Neuronal stem cell (in vitro differentiated cells): ENCODE measurements at regions not wholly inside any gene's neighbourhood (a gene's known extent, or its start where the extent isn't known, plus 50 kb on each side); places are given as distances from the start of the nearest gene placed in this dataset.

Experiments
- DNase-seq: peaks from one replicate; pipeline ENCODE4 v3.0.0-alpha.2; 2013; ENCODE audit warnings: low spot score
- H2AFZ ChIP-seq: one replicate; pipeline ENCODE4 v1.6.1; 2013; ENCODE audit warnings: mild to moderate bottlenecking, low read length, inconsistent platforms
- H2AK5ac ChIP-seq: 2 replicates; pipeline ENCODE4 v1.6.1; 2013; ENCODE audit warnings: low read depth, mild to moderate bottlenecking, inconsistent platforms, low read length, moderate library complexity, mixed read lengths
- H2BK120ac ChIP-seq: 2 replicates; pipeline ENCODE4 v1.6.1; 2013; ENCODE audit warnings: low read depth, mild to moderate bottlenecking, inconsistent platforms, low read length, moderate library complexity, mixed read lengths
- H2BK12ac ChIP-seq: one replicate; pipeline ENCODE4 v1.6.1; 2013; ENCODE audit warnings: low read length, inconsistent platforms
- H2BK15ac ChIP-seq: 2 replicates; pipeline ENCODE4 v1.6.1; 2013; ENCODE audit warnings: mild to moderate bottlenecking, low read length, inconsistent platforms, mixed read lengths
- H2BK5ac ChIP-seq: one replicate; pipeline ENCODE4 v1.6.1; 2013; ENCODE audit warnings: inconsistent platforms, mild to moderate bottlenecking, low read length, moderate library complexity
- H3K14ac ChIP-seq: one replicate; pipeline ENCODE4 v1.6.1; 2013; ENCODE audit warnings: low read length, inconsistent platforms
- H3K18ac ChIP-seq: 2 replicates; pipeline ENCODE4 v1.6.1; 2013; ENCODE audit warnings: low read length, inconsistent platforms
- H3K23ac ChIP-seq: 2 replicates; pipeline ENCODE4 v1.6.1; 2013; ENCODE audit warnings: low read depth, mild to moderate bottlenecking, mixed read lengths, low read length, inconsistent platforms; ENCODE audit not compliant: poor library complexity
- H3K27ac ChIP-seq: replicated peaks from 3 replicates; pipeline ENCODE4 v1.5.1; 2013; ENCODE audit warnings: low read length, inconsistent platforms
- H3K27me3 ChIP-seq, 3 experiments: 2 replicates each; pipeline ENCODE4 v1.6.1; 2013; ENCODE audit warnings: low read length in 3 of 3, mild to moderate bottlenecking in 2 of 3, inconsistent platforms in 1 of 3, low read depth in 1 of 3, mixed read lengths in 1 of 3, moderate library complexity in 1 of 3; ENCODE audit not compliant: control insufficient read depth in 3 of 3, insufficient read depth in 3 of 3
- H3K36me3 ChIP-seq, 2 donors: replicated peaks in 1 of 2; 2 replicates each; pipeline ENCODE4 v1.6.1; 2013; ENCODE audit warnings: low read length in 2 of 2; ENCODE audit not compliant: control insufficient read depth in 2 of 2, insufficient read depth in 2 of 2
- H3K4ac ChIP-seq: 2 replicates; pipeline ENCODE4 v1.6.1; 2013; ENCODE audit warnings: inconsistent platforms, mild to moderate bottlenecking, low read length, moderate library complexity
- H3K4me1 ChIP-seq, 2 donors: 1 replicate in 1 of 2; 2 replicates in 1 of 2; pipeline ENCODE4 v1.6.1; 2013; ENCODE audit warnings: low read length in 2 of 2, low read depth in 1 of 2; ENCODE audit not compliant: control insufficient read depth in 2 of 2, insufficient read depth in 1 of 2
- H3K4me2 ChIP-seq: one replicate; pipeline ENCODE4 v1.6.1; 2013; ENCODE audit warnings: mild to moderate bottlenecking, low read length, inconsistent platforms; ENCODE audit not compliant: insufficient read depth, poor library complexity, severe bottlenecking
- H3K4me3 ChIP-seq, 2 donors: 2 replicates each; pipeline ENCODE4 v1.5.1; 2013; ENCODE audit warnings: low read length in 2 of 2, mild to moderate bottlenecking in 2 of 2, inconsistent platforms in 1 of 2, moderate library complexity in 1 of 2
- H3K79me1 ChIP-seq: one replicate; pipeline ENCODE4 v1.6.1; 2013; ENCODE audit warnings: low read depth, mild to moderate bottlenecking, inconsistent platforms, low read length, moderate library complexity
- H3K9ac ChIP-seq: one replicate; pipeline ENCODE4 v1.6.1; 2013; ENCODE audit warnings: mild to moderate bottlenecking, low read depth, low read length, inconsistent platforms; ENCODE audit not compliant: poor library complexity
- H3K9me3 ChIP-seq, 2 donors: replicated peaks in 1 of 2; 2 replicates each; pipeline versions ENCODE3 to v1.6.1; 2013; ENCODE audit warnings: low read length in 2 of 2, mild to moderate bottlenecking in 2 of 2, inconsistent platforms in 1 of 2, low read depth in 1 of 2, mixed read lengths in 1 of 2, moderate library complexity in 1 of 2; ENCODE audit not compliant: control insufficient read depth in 2 of 2, insufficient read depth in 1 of 2
- H4K8ac ChIP-seq: one replicate; pipeline ENCODE4 v1.6.1; 2013; ENCODE audit warnings: low read depth, mild to moderate bottlenecking, inconsistent platforms, low read length, moderate library complexity
- H4K91ac ChIP-seq: one replicate; pipeline ENCODE4 v1.6.1; 2013; ENCODE audit warnings: low read length, low read depth, mild to moderate bottlenecking, inconsistent platforms; ENCODE audit not compliant: poor library complexity
- WGBS, 2 donors: extraction: QIAGEN DNeasy Blood & Tissue Kit; methylation state at CpG; one replicate each; pipeline ENCODE4 v1.1.7; 2013; ENCODE audit warnings: missing lambda C conversion rate in 2 of 2, mixed read lengths in 1 of 2; ENCODE audit not compliant: insufficient read length in 2 of 2, insufficient replicate concordance in 1 of 2; ENCODE audit errors: extremely low coverage in 2 of 2; 5-methylcytosine and 5-hydroxymethylcytosine counted together

GRCh38 chr5:125232779-125233230 lies 486.4 kb upstream of the ZNF608 start:
- no peak for DNase-seq
- H3K9ac ChIP-seq = no peak overlapping the region
- no peak overlapping the region for H3K4me3 ChIP-seq
- H3K14ac ChIP-seq = no peak overlapping the region
- H2BK5ac ChIP-seq = no peak overlapping the region
- no peaks in the 10 kb centered on the region for H3K27me3 ChIP-seq
- H3K9me3 ChIP-seq = no peaks in the 10 kb centered on the region
- H3K18ac ChIP-seq = no peak overlapping the region
- no peak overlapping the region for H2BK120ac ChIP-seq
- H2BK12ac ChIP-seq = no peak overlapping the region
- H4K91ac ChIP-seq = no peak overlapping the region
- no peak overlapping the region for H4K8ac ChIP-seq
- no peak overlapping the region for H2BK15ac ChIP-seq
- no peak overlapping the region for H3K27ac ChIP-seq
- no peaks in the 10 kb centered on the region for H3K79me1 ChIP-seq
- H3K36me3 ChIP-seq = no peaks in the 10 kb centered on the region
- H2AK5ac ChIP-seq = no peak overlapping the region
- no peak overlapping the region for H3K4me2 ChIP-seq
- no peak overlapping the region for H3K23ac ChIP-seq
- WGBS, 2 donors = no CpG with 5 or more reads among the region's 3 CpGs
- H3K4ac ChIP-seq = no peak overlapping the region
- H3K4me1 ChIP-seq = peaks cover 0 to 29% of the 10 kb centered on the region in 2 donors
- H2AFZ ChIP-seq = no peak overlapping the region

DNA sequence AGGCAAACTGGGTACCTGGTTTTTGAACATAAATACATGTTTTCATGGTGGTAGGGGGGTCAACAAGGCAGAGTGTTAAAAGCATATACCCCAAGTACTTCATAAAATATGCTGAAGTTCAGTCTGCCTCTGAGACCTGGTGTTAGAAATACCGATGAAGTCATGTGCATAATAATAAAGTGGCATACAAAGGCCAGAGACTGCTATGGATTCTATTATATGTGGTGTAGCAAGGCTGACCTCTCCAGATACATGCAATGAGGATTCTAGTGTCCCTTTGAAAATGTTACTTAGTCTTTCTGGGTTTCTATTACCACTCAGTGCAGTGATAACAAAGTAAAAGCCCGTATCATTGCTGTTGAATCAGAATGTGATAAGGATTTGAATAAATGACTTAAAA lies 487.5 kb upstream of the ZNF608 start:
- H3K79me1 ChIP-seq = no peaks in the 10 kb centered on the region
- no peak overlapping the region for H3K14ac ChIP-seq
- no peaks in the 10 kb centered on the region for H3K9me3 ChIP-seq
- no peaks in the 10 kb centered on the region for H3K36me3 ChIP-seq
- H2AK5ac ChIP-seq = no peak overlapping the region
- no peak overlapping the region for H4K91ac ChIP-seq
- H3K27me3 ChIP-seq = no peaks in the 10 kb centered on the region
- no peak overlapping the region for H2AFZ ChIP-seq
- H3K4me1 ChIP-seq = peaks cover 0 to 29% of the 10 kb centered on the region in 2 donors
- H3K9ac ChIP-seq = no peak overlapping the region
- no peak overlapping the region for H2BK12ac ChIP-seq
- no peak overlapping the region for H3K18ac ChIP-seq
- H3K4ac ChIP-seq = no peak overlapping the region
- H2BK120ac ChIP-seq = no peak overlapping the region
- no peak for DNase-seq
- no peak overlapping the region for H3K23ac ChIP-seq
- H2BK5ac ChIP-seq = no peak overlapping the region
- no peak overlapping the region for H2BK15ac ChIP-seq
- no peak overlapping the region for H3K4me2 ChIP-seq
- no peak overlapping the region for H4K8ac ChIP-seq
- H3K4me3 ChIP-seq = no peak overlapping the region
- H3K27ac ChIP-seq = no peak overlapping the region
- no CpG with 5 or more reads among the region's 2 CpGs for whole genome bisulfite sequencing, 2 donors

DNA sequence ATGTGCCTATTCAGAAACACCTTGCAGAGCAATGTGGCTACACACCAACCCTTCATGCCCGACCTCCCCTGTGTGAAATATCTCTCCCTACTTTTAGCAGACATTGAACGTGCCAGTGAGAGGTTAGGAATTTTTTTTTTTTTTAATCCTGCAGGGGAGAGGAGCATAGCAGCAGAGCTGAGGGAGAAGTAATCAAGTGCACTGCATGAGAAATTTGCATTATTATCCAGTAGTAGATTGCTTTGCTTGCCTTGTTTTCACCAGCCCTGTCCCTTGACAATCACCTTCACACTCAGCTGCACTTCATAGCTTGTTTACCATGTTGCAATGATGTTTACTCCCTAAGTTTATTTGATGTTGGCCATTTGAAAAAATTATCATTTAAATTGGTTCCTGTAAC lies 489.6 kb upstream of the ZNF608 start:
- H3K4me2 ChIP-seq = no peak overlapping the region
- no peaks in the 10 kb centered on the region for H3K9me3 ChIP-seq
- WGBS, 2 donors = no CpG with 5 or more reads among the region's 2 CpGs
- no peak overlapping the region for H3K9ac ChIP-seq
- no peak overlapping the region for H4K91ac ChIP-seq
- peaks cover 0 to 29% of the 10 kb centered on the region in 2 donors for H3K4me1 ChIP-seq
- no peak overlapping the region for H3K18ac ChIP-seq
- no peak overlapping the region for H2BK15ac ChIP-seq
- no peaks in the 10 kb centered on the region for H3K79me1 ChIP-seq
- no peak overlapping the region for H3K4me3 ChIP-seq
- H4K8ac ChIP-seq = no peak overlapping the region
- H2BK120ac ChIP-seq = no peak overlapping the region
- H2AFZ ChIP-seq = no peak overlapping the region
- H3K23ac ChIP-seq = no peak overlapping the region
- no peak overlapping the region for H3K27ac ChIP-seq
- H3K14ac ChIP-seq = no peak overlapping the region
- H2AK5ac ChIP-seq = no peak overlapping the region
- no peak overlapping the region for H3K4ac ChIP-seq
- H2BK12ac ChIP-seq = no peak overlapping the region
- no peak for DNase-seq
- no peak overlapping the region for H2BK5ac ChIP-seq
- no peaks in the 10 kb centered on the region for H3K27me3 ChIP-seq
- no peaks in the 10 kb centered on the region for H3K36me3 ChIP-seq

DNA sequence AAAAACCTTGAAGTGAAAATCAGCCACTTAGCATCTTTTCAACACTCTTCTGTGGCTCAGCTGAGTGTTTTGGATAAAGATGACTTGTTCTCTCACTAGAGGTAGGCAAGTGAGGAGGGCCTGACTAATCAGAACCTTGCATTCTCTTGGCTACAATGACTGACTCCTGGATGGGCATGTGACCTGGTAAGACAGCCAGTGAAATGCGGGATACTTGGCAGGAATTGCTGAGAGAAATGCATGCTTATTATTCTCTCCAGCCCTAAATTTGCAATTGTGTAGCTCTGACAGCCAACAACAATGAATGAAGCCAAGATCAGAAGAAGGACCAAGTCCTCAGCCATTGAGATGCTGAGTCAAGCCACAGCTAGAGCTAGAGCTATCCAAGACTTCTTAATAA lies 490.5 kb upstream of the ZNF608 start:
- Histone ChIP-seq H2AK5ac (no peak overlapping the region), H4K8ac (no peak overlapping the region), H3K14ac (no peak overlapping the region), H4K91ac (no peak overlapping the region), H3K27me3 (no peaks in the 10 kb centered on the region), H3K23ac (no peak overlapping the region), H2BK12ac (no peak overlapping the region), H3K36me3 (no peaks in the 10 kb centered on the region), H3K9ac (no peak overlapping the region), H3K4ac (no peak overlapping the region), H2AFZ (no peak overlapping the region), H3K4me3 (no peak overlapping the region), H2BK15ac (no peak overlapping the region), H3K9me3 (peaks cover 0 to 7% of the 10 kb centered on the region in 2 donors), H3K4me1 (peaks cover 0 to 29% of the 10 kb centered on the region in 2 donors), H3K18ac (no peak overlapping the region), H3K4me2 (no peak overlapping the region), H3K27ac (no peak overlapping the region), H2BK120ac (no peak overlapping the region), H3K79me1 (no peaks in the 10 kb centered on the region), H2BK5ac (no peak overlapping the region)
- DNase-seq = no peak
- WGBS, 2 donors = no CpG with 5 or more reads among the region's 1 CpG
